Fibroblast of lung (primary cell): ENCODE measurements at regions not wholly inside any gene's neighbourhood (a gene's known extent, or its start where the extent isn't known, plus 50 kb on each side); places are given as distances from the start of the nearest gene placed in this dataset.
A peak's percentile ranks its signal among the peaks of the same experiment; 100 is the strongest.

Experiments used
- DNase-seq, 2 donors: peaks; one replicate each; pipeline versions ENCODE4 v3.0.0 to v3.0.0-alpha.2; 2010; ENCODE audit warnings: low read depth in 2 of 2
- H2AFZ ChIP-seq: 2 replicates; pipeline ENCODE4 v1.5.1; 2012; ENCODE audit warnings: low read length, control low read depth, inconsistent platforms
- H3K27ac ChIP-seq: 2 replicates; pipeline ENCODE4 v1.5.1; 2011; ENCODE audit warnings: low read length, control low read depth; ENCODE audit not compliant: insufficient read depth
- H3K27me3 ChIP-seq: 2 replicates; pipeline ENCODE4 v1.5.1; 2011; ENCODE audit warnings: mild to moderate bottlenecking, low read length; ENCODE audit not compliant: control insufficient read depth, insufficient read depth
- H3K36me3 ChIP-seq: 2 replicates; pipeline ENCODE4 v1.5.1; 2011; ENCODE audit warnings: low read length; ENCODE audit not compliant: control insufficient read depth, insufficient read depth
- H3K4me1 ChIP-seq: 2 replicates; pipeline ENCODE4 v1.5.1; 2011; ENCODE audit warnings: low read length; ENCODE audit not compliant: control insufficient read depth, insufficient read depth; ENCODE audit errors: extremely low read depth
- H3K4me2 ChIP-seq: 2 replicates; pipeline ENCODE4 v1.5.1; 2011; ENCODE audit warnings: low read length, control low read depth; ENCODE audit not compliant: insufficient read depth; ENCODE audit errors: extremely low read depth
- H3K4me3 ChIP-seq, 4 experiments: fragments of 200-600 bp in 1 of 4; sonication (generic) in 1 of 4; replicated peaks in 1 of 4; 2 replicates each; pipeline ENCODE4 v1.5.1; 2011 to 2016; ENCODE audit warnings: low read length in 4 of 4, low read depth in 3 of 4, mild to moderate bottlenecking in 3 of 4, control low read depth in 2 of 4, inconsistent platforms in 1 of 4, mixed read lengths in 1 of 4; ENCODE audit not compliant: insufficient read depth in 1 of 4; ENCODE audit errors: control extremely low read depth in 1 of 4
- H3K79me2 ChIP-seq: 2 replicates; pipeline ENCODE4 v1.5.1; 2012; ENCODE audit warnings: mild to moderate bottlenecking, low read length, inconsistent platforms; ENCODE audit not compliant: control insufficient read depth, insufficient read depth
- H3K9ac ChIP-seq: 2 replicates; pipeline ENCODE4 v1.5.1; 2011; ENCODE audit warnings: mild to moderate bottlenecking, low read length, control low read depth; ENCODE audit not compliant: insufficient read depth
- H3K9me3 ChIP-seq: 2 replicates; pipeline ENCODE4 v1.5.1; 2012; ENCODE audit warnings: low read depth, low read length; ENCODE audit not compliant: control insufficient read depth, insufficient read depth
- H4K20me1 ChIP-seq: 2 replicates; pipeline ENCODE4 v1.5.1; 2011; ENCODE audit warnings: low read length; ENCODE audit not compliant: control insufficient read depth, insufficient read depth; ENCODE audit errors: extremely low read depth
- CTCF ChIP-seq, 2 donors: IDR thresholded peaks in 1 of 2; conservative IDR thresholded peaks in 1 of 2; 1 replicate in 1 of 2; 2 replicates in 1 of 2; pipeline ENCODE4 v1.5.1; 2011 to 2012; ENCODE audit warnings: low read length in 2 of 2, control low read depth in 1 of 2, inconsistent platforms in 1 of 2, low read depth in 1 of 2, mild to moderate bottlenecking in 1 of 2
- EZH2 ChIP-seq: IDR thresholded peaks from 2 replicates; pipeline ENCODE4 v1.5.1; 2012; ENCODE audit warnings: low read length, control low read depth, mild to moderate bottlenecking; ENCODE audit errors: missing control alignments

- no peak overlapping the region for H3K9ac ChIP-seq
- H3K4me3 ChIP-seq = no peak overlapping the region
- DNase-seq = peak in 1 of 2 donors; percentile 13
- H3K4me2 ChIP-seq = no peak overlapping the region
- H3K79me2 ChIP-seq = no peaks in the 10 kb centered on the region
- H3K9me3 ChIP-seq = no peaks in the 10 kb centered on the region
- no peaks in the 10 kb centered on the region for H3K4me1 ChIP-seq
- H3K36me3 ChIP-seq = no peaks in the 10 kb centered on the region
- TF ChIP-seq CTCF (conservative IDR thresholded peaks at IDR 0.05 in 1 of 2, IDR thresholded peaks at IDR 0.05 in 1 of 2; ENCODE audit: low read depth in 1 of 2, low read length in 2 of 2) = no peak
- no peak for TF ChIP-seq EZH2
- no peaks in the 10 kb centered on the region for H4K20me1 ChIP-seq
- H3K27me3 ChIP-seq = no peaks in the 10 kb centered on the region
- H3K27ac ChIP-seq = no peak overlapping the region
- H2AFZ ChIP-seq = no peak overlapping the region
Observed at GRCh38 chr21:16519644-16520043, 789.9 kb downstream of the USP25 start.

GRCh38 chr21:16522548-16522947 lies 792.8 kb downstream of the USP25 start:
- Histone ChIP-seq H3K27me3 (no peaks in the 10 kb centered on the region), H3K9me3 (no peaks in the 10 kb centered on the region), H3K4me2 (no peak overlapping the region), H3K4me1 (no peaks in the 10 kb centered on the region), H2AFZ (no peak overlapping the region), H4K20me1 (no peaks in the 10 kb centered on the region), H3K36me3 (no peaks in the 10 kb centered on the region), H3K79me2 (no peaks in the 10 kb centered on the region), H3K4me3 (no peak overlapping the region), H3K9ac (no peak overlapping the region), H3K27ac (no peak overlapping the region)
- TF ChIP-seq EZH2 = no peak
- peak; percentile 77 to 79 for DNase-seq

- no peaks in the 10 kb centered on the region for H4K20me1 ChIP-seq
- H3K36me3 ChIP-seq = no peaks in the 10 kb centered on the region
- TF ChIP-seq CTCF (conservative IDR thresholded peaks at IDR 0.05 in 1 of 2, IDR thresholded peaks at IDR 0.05 in 1 of 2; ENCODE audit: low read depth in 1 of 2, low read length in 2 of 2) (no peak), EZH2 (no peak)
- no peaks in the 10 kb centered on the region for H3K9me3 ChIP-seq
- no peaks in the 10 kb centered on the region for H3K79me2 ChIP-seq
- DNase-seq = peak in 1 of 2 donors; percentile 34
- H2AFZ ChIP-seq = no peak overlapping the region
- no peak overlapping the region for H3K4me2 ChIP-seq
- peaks cover 2% of the 10 kb centered on the region for H3K4me1 ChIP-seq
- H3K9ac ChIP-seq = no peak overlapping the region
- H3K27me3 ChIP-seq = no peaks in the 10 kb centered on the region
- H3K27ac ChIP-seq = no peak overlapping the region
- no peak overlapping the region for H3K4me3 ChIP-seq
Observed at GRCh38 chr21:16530656-16531055, 800.9 kb downstream of the USP25 start.
